Endothelial cell of umbilical vein (primary cell): ENCODE measurements at regions not wholly inside any gene's neighbourhood (a gene's known extent, or its start where the extent isn't known, plus 50 kb on each side); places are given as distances from the start of the nearest gene placed in this dataset.

Experiments used
- BruUV-seq: library from RNA; stranded (reverse); fragments of 400-500 nt; replicated peaks from 2 replicates; lab custom pipeline; 2021; lab: Mats Ljungman, UMichigan
- CTCF ChIA-PET: fragments of 300-600, 350-600 bp; sonication (Branson Sonifier 250); formaldehyde crosslinking; loops from one replicate; lab custom pipeline; 2021; ENCODE audit warnings: antibody characterized with exemption, inconsistent platforms; lab: Charles Lee
- POLR2A ChIA-PET: fragments of 300-600, 350-600 bp; sonication (Branson Sonifier 250); formaldehyde crosslinking; loops from one replicate; lab custom pipeline; 2021; ENCODE audit warnings: antibody characterized with exemption, inconsistent platforms; lab: Charles Lee
- DNase-seq: peaks from one replicate; pipeline ENCODE4 v3.0.0-alpha.2; 2011; ENCODE audit warnings: low read depth, low spot score
- FAIRE-seq: peaks from 2 replicates; lab custom pipeline; 2011; peaks lifted over from hg19 to GRCh38; lab: Jason Lieb, UNC
- H2AFZ ChIP-seq: 2 replicates; pipeline ENCODE4 v1.6.0; 2012; ENCODE audit warnings: low read depth, low read length, control low read depth, inconsistent platforms
- H3K27ac ChIP-seq: 2 replicates; pipeline ENCODE4 v1.5.1; 2011; ENCODE audit warnings: low read depth, mild to moderate bottlenecking, control low read depth, low read length, moderate library complexity; ENCODE audit not compliant: insufficient read depth
- H3K27me3 ChIP-seq, 2 experiments: 2 replicates each; pipeline versions ENCODE4 v1.6.0 to v1.6.1; 2011; ENCODE audit warnings: low read length in 2 of 2, mixed read lengths in 1 of 2; ENCODE audit not compliant: control insufficient read depth in 2 of 2, insufficient read depth in 2 of 2
- H3K36me3 ChIP-seq, 2 experiments: 2 replicates in 1 of 2; 3 replicates in 1 of 2; pipeline ENCODE4 v1.5.1; 2011; ENCODE audit warnings: low read length in 2 of 2, mild to moderate bottlenecking in 1 of 2, moderate library complexity in 1 of 2; ENCODE audit not compliant: control insufficient read depth in 2 of 2, insufficient read depth in 2 of 2; ENCODE audit errors: extremely low read depth in 1 of 2
- H3K4me1 ChIP-seq: 3 replicates; pipeline ENCODE4 v1.5.1; 2011; ENCODE audit warnings: mild to moderate bottlenecking, low read length; ENCODE audit not compliant: control insufficient read depth, insufficient read depth; ENCODE audit errors: extremely low read depth
- H3K4me2 ChIP-seq: 2 replicates; pipeline ENCODE4 v1.6.1; 2011; ENCODE audit warnings: low read length, control low read depth, mixed read lengths; ENCODE audit not compliant: insufficient read depth
- H3K4me3 ChIP-seq, 3 experiments: fragments of 200-600 bp in 1 of 3; sonication (generic), shearing (Covaris generic) in 1 of 3; replicated peaks in 1 of 3; 2 replicates each; pipeline ENCODE4 v1.5.1; 2011 to 2016; ENCODE audit warnings: control low read depth in 3 of 3, low read length in 3 of 3, mild to moderate bottlenecking in 2 of 3, inconsistent platforms in 1 of 3, low read depth in 1 of 3, moderate library complexity in 1 of 3; ENCODE audit not compliant: insufficient read depth in 1 of 3
- H3K79me2 ChIP-seq: 2 replicates; pipeline ENCODE4 v1.6.0; 2012; ENCODE audit warnings: low read length, inconsistent platforms; ENCODE audit not compliant: control insufficient read depth, insufficient read depth
- H3K9ac ChIP-seq: replicated peaks from 2 replicates; pipeline ENCODE3; 2011; ENCODE audit warnings: low read length, control low read depth; ENCODE audit not compliant: insufficient read depth; ENCODE audit errors: extremely low read depth
- H3K9me1 ChIP-seq: replicated peaks from 3 replicates; pipeline ENCODE4 v1.6.0; 2011; ENCODE audit warnings: mild to moderate bottlenecking, low read length; ENCODE audit not compliant: control insufficient read depth, insufficient read depth; ENCODE audit errors: extremely low read depth
- H3K9me3 ChIP-seq: replicated peaks from 2 replicates; pipeline ENCODE4 v1.5.1; 2012; ENCODE audit warnings: low read length, inconsistent platforms; ENCODE audit not compliant: control insufficient read depth, insufficient read depth
- H4K20me1 ChIP-seq: replicated peaks from 2 replicates; pipeline ENCODE3; 2011; ENCODE audit warnings: mild to moderate bottlenecking, low read length; ENCODE audit not compliant: control insufficient read depth, insufficient read depth; ENCODE audit errors: extremely low read depth
- EZH2 ChIP-seq: IDR thresholded peaks from 2 replicates; pipeline ENCODE4 v1.6.1; 2012; ENCODE audit warnings: borderline replicate concordance, low read depth, mild to moderate bottlenecking, moderate library complexity, low read length, inconsistent platforms; ENCODE audit not compliant: severe bottlenecking
- FOS ChIP-seq: IDR thresholded peaks from 2 replicates; pipeline ENCODE4 v1.6.1; 2011; ENCODE audit warnings: mild to moderate bottlenecking, low read length, moderate library complexity, borderline replicate concordance; ENCODE audit not compliant: insufficient read depth
- GATA2 ChIP-seq: IDR thresholded peaks from 2 replicates; pipeline ENCODE4 v1.7.0; 2011; ENCODE audit warnings: low read depth, mild to moderate bottlenecking, moderate library complexity, mixed read lengths, low read length; ENCODE audit not compliant: insufficient read length, insufficient read depth
- JUN ChIP-seq: IDR thresholded peaks from 2 replicates; pipeline ENCODE4 v1.6.1; 2011; ENCODE audit warnings: borderline replicate concordance, low read depth; ENCODE audit not compliant: insufficient read length, insufficient read depth
- MYC ChIP-seq: IDR thresholded peaks from one replicate; pipeline ENCODE4 v1.6.1; 2011; ENCODE audit warnings: mild to moderate bottlenecking, low read depth, low read length
- POLR2A ChIP-seq: IDR thresholded peaks from 2 replicates; pipeline ENCODE4 v1.6.1; 2012; ENCODE audit warnings: low read depth, mild to moderate bottlenecking, control low read depth, low read length
- POLR2AphosphoS5 ChIP-seq: IDR thresholded peaks from 2 replicates; pipeline ENCODE4 v1.6.1; 2012; ENCODE audit warnings: low read depth, mild to moderate bottlenecking, control low read depth, low read length, moderate library complexity; ENCODE audit not compliant: insufficient read depth
- dilution Hi-C: fragments of 300-500 bp; cut with MboI; formaldehyde crosslinking; loops from one replicate; pipeline ENCODE4 v1.15.0; 2019; ENCODE audit warnings: low sequenced_read_pairs; ENCODE audit not compliant: extremely low pct_ligation_motif_present
- intact Hi-C: fragments of 100-400 bp; cut with micrococcal nuclease; formaldehyde crosslinking; loops from one replicate; pipeline ENCODE4 v1.10.0; 2022
- TF ChIP-seq, protein P1 (sequence below), 2 donors: IDR thresholded peaks; 1 replicate in 1 of 2; 2 replicates in 1 of 2; pipeline ENCODE4 v1.5.1; 2011; ENCODE audit warnings: low read length in 2 of 2, mild to moderate bottlenecking in 2 of 2, moderate library complexity in 2 of 2, control low read depth in 1 of 2, inconsistent platforms in 1 of 2, low read depth in 1 of 2; ENCODE audit not compliant: insufficient read depth in 1 of 2; ENCODE audit errors: extremely low read depth in 1 of 2
- TF ChIP-seq, protein P2 (sequence below): IDR thresholded peaks from 2 replicates; pipeline ENCODE4 v1.6.1; 2011; ENCODE audit not compliant: insufficient read depth, insufficient read length

DNA sequence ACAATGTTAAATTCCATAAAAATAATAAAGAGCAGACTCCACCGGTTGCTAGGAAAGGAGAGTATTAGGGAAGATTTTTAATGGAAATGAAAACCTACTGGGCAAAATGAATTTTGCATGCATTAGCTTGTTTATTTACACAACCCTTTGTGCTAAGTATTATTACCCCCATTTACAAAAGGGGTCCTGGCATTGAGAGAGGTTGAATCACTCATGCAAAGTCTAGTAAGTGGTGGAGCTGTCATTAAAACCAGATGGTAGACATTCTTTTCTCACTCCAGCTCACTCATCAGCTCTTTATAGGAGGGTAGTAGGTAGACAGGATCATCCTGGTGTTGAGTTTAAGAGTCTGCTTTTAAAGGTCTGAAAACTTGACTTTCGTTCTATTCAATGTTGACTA lies 395.1 kb downstream of the PLK2 start:
- H3K27me3 ChIP-seq: no peaks in the 10 kb centered on the region
- H3K9me3 ChIP-seq: no peaks in the 10 kb centered on the region
- FAIRE-seq (no peak), DNase-seq (no peak)
- no peaks in the 10 kb centered on the region for H3K4me1 ChIP-seq
- H4K20me1 ChIP-seq: no peaks in the 10 kb centered on the region
- CTCF ChIA-PET: interaction anchor here (1.0 kb wide), 1 partner anchor 10 kb away, joined by 3 read pairs; no protein-coding TSS in a partner anchor
- no peaks in the 10 kb centered on the region for H3K36me3 ChIP-seq
- intact Hi-C loops (no loop called here), dilution Hi-C loops (no loop called here)
- H3K9me1 ChIP-seq: no peaks in the 10 kb centered on the region
- H3K4me2 ChIP-seq: no peak overlapping the region
- no peak overlapping the region for H3K4me3 ChIP-seq
- no peak for TF ChIP-seq EZH2
- no peak for TF ChIP-seq POLR2A
- TF ChIP-seq POLR2AphosphoS5: no peak
- TF ChIP-seq MYC: no peak
- TF ChIP-seq GATA2: no peak
- TF ChIP-seq, protein P1, sequence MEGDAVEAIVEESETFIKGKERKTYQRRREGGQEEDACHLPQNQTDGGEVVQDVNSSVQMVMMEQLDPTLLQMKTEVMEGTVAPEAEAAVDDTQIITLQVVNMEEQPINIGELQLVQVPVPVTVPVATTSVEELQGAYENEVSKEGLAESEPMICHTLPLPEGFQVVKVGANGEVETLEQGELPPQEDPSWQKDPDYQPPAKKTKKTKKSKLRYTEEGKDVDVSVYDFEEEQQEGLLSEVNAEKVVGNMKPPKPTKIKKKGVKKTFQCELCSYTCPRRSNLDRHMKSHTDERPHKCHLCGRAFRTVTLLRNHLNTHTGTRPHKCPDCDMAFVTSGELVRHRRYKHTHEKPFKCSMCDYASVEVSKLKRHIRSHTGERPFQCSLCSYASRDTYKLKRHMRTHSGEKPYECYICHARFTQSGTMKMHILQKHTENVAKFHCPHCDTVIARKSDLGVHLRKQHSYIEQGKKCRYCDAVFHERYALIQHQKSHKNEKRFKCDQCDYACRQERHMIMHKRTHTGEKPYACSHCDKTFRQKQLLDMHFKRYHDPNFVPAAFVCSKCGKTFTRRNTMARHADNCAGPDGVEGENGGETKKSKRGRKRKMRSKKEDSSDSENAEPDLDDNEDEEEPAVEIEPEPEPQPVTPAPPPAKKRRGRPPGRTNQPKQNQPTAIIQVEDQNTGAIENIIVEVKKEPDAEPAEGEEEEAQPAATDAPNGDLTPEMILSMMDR (IDR thresholded peaks at IDR 0.05; ENCODE audit: extremely low read depth in 1 of 2, insufficient read depth in 1 of 2, low read depth in 1 of 2, low read length in 2 of 2): no peak
- no peak for TF ChIP-seq JUN
- TF ChIP-seq, protein P2, sequence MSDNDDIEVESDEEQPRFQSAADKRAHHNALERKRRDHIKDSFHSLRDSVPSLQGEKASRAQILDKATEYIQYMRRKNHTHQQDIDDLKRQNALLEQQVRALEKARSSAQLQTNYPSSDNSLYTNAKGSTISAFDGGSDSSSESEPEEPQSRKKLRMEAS: no peak
- TF ChIP-seq FOS: no peak
- no peak overlapping the region for H2AFZ ChIP-seq
- H3K27ac ChIP-seq: no peak overlapping the region
- BruUV-seq: no TSS peak
- POLR2A ChIA-PET: no interaction called here
- H3K79me2 ChIP-seq: no peaks in the 10 kb centered on the region
- H3K9ac ChIP-seq: no peak overlapping the region
